PC-3 (cell line): ENCODE measurements at regions not wholly inside any gene's neighbourhood (a gene's known extent, or its start where the extent isn't known, plus 50 kb on each side); places are given as distances from the start of the nearest gene placed in this dataset.

Source experiments
- ATAC-seq: fragments of 200-7000 bp; cut with Tn5 transposase; 2 replicates; pipeline ENCODE4 v1.9.1; 2020; ENCODE audit warnings: mild to moderate bottlenecking, moderate library complexity
- BruUV-seq: library from RNA; stranded (reverse); fragments of 400-500 nt; replicated peaks from 2 replicates; lab custom pipeline; 2021; lab: Mats Ljungman, UMichigan
- CTCF ChIA-PET: fragments of 300-600 bp; sonication (Branson Sonifier 250); formaldehyde crosslinking; loops from one replicate; lab custom pipeline; 2022; ENCODE audit warnings: antibody characterized with exemption; lab: Charles Lee
- POLR2A ChIA-PET: fragments of 300-600 bp; sonication (Branson Sonifier 250); formaldehyde crosslinking; loops from one replicate; lab custom pipeline; 2022; ENCODE audit warnings: antibody characterized with exemption; ENCODE audit not compliant: unreplicated experiment; lab: Charles Lee
- DNase-seq: peaks from one replicate; pipeline ENCODE4 v3.0.0-alpha.2; 2015
- H2AFZ ChIP-seq: fragments of 300-600 bp; sonication (generic); 2 replicates; pipeline ENCODE4 v1.6.0; 2016; ENCODE audit warnings: antibody characterized with exemption, low read length
- H3F3A ChIP-seq: fragments of 300-600 bp; sonication (generic); one replicate; pipeline ENCODE4 v1.6.0; 2017; ENCODE audit warnings: antibody characterized with exemption, low read length, control low read depth, mild to moderate bottlenecking; ENCODE audit not compliant: unreplicated experiment
- H3K27ac ChIP-seq: fragments of 300-600 bp; sonication (generic); 2 replicates; pipeline ENCODE4 v1.5.1; 2016; ENCODE audit warnings: mild to moderate bottlenecking, low read length
- H3K27me3 ChIP-seq: fragments of 300-600 bp; sonication (generic); 2 replicates; pipeline ENCODE4 v1.6.1; 2016; ENCODE audit warnings: low read length, mixed read lengths
- H3K36me3 ChIP-seq: fragments of 300-600 bp; sonication (generic); 2 replicates; pipeline ENCODE4 v1.6.1; 2016; ENCODE audit warnings: low read depth, mixed run types, low read length, mixed read lengths
- H3K4me1 ChIP-seq: fragments of 300-600 bp; sonication (generic); 2 replicates; pipeline ENCODE4 v1.5.1; 2016; ENCODE audit warnings: low read length; ENCODE audit not compliant: insufficient read depth
- H3K4me2 ChIP-seq: fragments of 300-600 bp; sonication (generic); 2 replicates; pipeline ENCODE4 v1.6.0; 2016; ENCODE audit warnings: low read length
- H3K4me3 ChIP-seq: fragments of 300-600 bp; sonication (generic); 2 replicates; pipeline ENCODE4 v1.5.1; 2016; ENCODE audit warnings: mild to moderate bottlenecking, low read length, mixed read lengths
- H3K79me2 ChIP-seq: fragments of 300-600 bp; sonication (generic); 2 replicates; pipeline ENCODE4 v1.6.1; 2017; ENCODE audit warnings: low read length, mixed read lengths
- H3K9ac ChIP-seq: fragments of 300-600 bp; sonication (generic); 2 replicates; pipeline ENCODE4 v1.6.0; 2016; ENCODE audit warnings: mild to moderate bottlenecking, low read length
- H3K9me2 ChIP-seq: fragments of 300-600 bp; sonication (generic); replicated peaks from 2 replicates; pipeline ENCODE4 v1.6.1; 2016; ENCODE audit warnings: mixed run types, low read length, mixed read lengths
- H3K9me3 ChIP-seq: fragments of 300-600 bp; sonication (generic); 2 replicates; pipeline ENCODE4 v1.6.1; 2016; ENCODE audit warnings: low read length, mixed read lengths
- H4K20me1 ChIP-seq: fragments of 300-600 bp; sonication (generic); 2 replicates; pipeline ENCODE4 v1.6.1; 2016; ENCODE audit warnings: low read length, mixed read lengths
- EZH2 ChIP-seq: fragments of 300-600 bp; sonication (generic); IDR thresholded peaks from one replicate; pipeline ENCODE4 v1.6.1; 2017; ENCODE audit warnings: antibody characterized with exemption, mild to moderate bottlenecking, low read length; ENCODE audit not compliant: unreplicated experiment
- EZH2phosphoT487 ChIP-seq: fragments of 300-600 bp; sonication (generic); IDR thresholded peaks from 2 replicates; pipeline ENCODE4 v1.6.1; 2018; ENCODE audit warnings: mild to moderate bottlenecking, antibody characterized with exemption, low read length, borderline replicate concordance
- intact Hi-C: fragments of 100-400 bp; cut with micrococcal nuclease; formaldehyde crosslinking; loops from 2 replicates; pipeline ENCODE4 v1.9.0; 2023
- TF ChIP-seq, protein P1 (sequence below): fragments of 300-600 bp; sonication (generic); conservative IDR thresholded peaks from 2 replicates; pipeline ENCODE4 v1.5.1; 2017; ENCODE audit warnings: antibody characterized with exemption, low read depth, mild to moderate bottlenecking, low read length

GRCh38 chr14:66311058-66311457 lies 175.1 kb upstream of the CCDC196 start:
- Histone ChIP-seq H3K9ac (no peak overlapping the region), H3K9me2 (no peaks in the 10 kb centered on the region), H3K27ac (no peak overlapping the region), H4K20me1 (no peaks in the 10 kb centered on the region), H3F3A (no peaks in the 10 kb centered on the region), H3K79me2 (no peaks in the 10 kb centered on the region), H3K36me3 (no peaks in the 10 kb centered on the region), H3K4me2 (no peak overlapping the region), H3K9me3 (no peaks in the 10 kb centered on the region), H3K4me1 (no peaks in the 10 kb centered on the region), H2AFZ (no peak overlapping the region), H3K4me3 (no peak overlapping the region), H3K27me3 (peaks cover 15% of the 10 kb centered on the region; the same call in 1 of the 2 replicates)
- intact Hi-C loops, result no loop called here
- POLR2A ChIA-PET, result no interaction called here
- TF ChIP-seq EZH2, result no peak
- TF ChIP-seq EZH2phosphoT487, result no peak
- TF ChIP-seq, protein P1, sequence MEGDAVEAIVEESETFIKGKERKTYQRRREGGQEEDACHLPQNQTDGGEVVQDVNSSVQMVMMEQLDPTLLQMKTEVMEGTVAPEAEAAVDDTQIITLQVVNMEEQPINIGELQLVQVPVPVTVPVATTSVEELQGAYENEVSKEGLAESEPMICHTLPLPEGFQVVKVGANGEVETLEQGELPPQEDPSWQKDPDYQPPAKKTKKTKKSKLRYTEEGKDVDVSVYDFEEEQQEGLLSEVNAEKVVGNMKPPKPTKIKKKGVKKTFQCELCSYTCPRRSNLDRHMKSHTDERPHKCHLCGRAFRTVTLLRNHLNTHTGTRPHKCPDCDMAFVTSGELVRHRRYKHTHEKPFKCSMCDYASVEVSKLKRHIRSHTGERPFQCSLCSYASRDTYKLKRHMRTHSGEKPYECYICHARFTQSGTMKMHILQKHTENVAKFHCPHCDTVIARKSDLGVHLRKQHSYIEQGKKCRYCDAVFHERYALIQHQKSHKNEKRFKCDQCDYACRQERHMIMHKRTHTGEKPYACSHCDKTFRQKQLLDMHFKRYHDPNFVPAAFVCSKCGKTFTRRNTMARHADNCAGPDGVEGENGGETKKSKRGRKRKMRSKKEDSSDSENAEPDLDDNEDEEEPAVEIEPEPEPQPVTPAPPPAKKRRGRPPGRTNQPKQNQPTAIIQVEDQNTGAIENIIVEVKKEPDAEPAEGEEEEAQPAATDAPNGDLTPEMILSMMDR, result no peak
- no peak for ATAC-seq
- BruUV-seq, result no TSS peak
- CTCF ChIA-PET, result no interaction called here
- no peak for DNase-seq

DNA sequence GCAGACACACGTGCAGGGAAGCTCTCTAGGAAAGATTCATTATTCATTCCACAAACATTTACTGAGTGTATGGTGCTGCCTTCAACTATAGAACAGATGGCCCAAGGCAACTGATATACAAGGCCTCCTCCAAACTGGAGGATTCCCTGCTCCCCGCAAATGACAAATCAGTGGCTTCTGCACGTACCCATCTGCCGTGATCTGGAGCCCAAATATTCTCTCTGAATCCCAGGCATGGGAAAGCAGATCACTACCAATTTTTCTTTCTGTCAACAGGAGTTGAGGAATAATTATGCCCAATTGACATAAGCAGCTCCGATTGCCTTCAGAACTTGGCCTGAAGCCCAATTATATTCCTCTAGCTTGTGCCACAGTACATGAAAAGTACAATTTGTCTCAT lies 174.2 kb upstream of the CCDC196 start:
- Histone ChIP-seq H3K9me2 (no peaks in the 10 kb centered on the region), H3F3A (no peaks in the 10 kb centered on the region), H3K9me3 (no peaks in the 10 kb centered on the region), H3K4me3 (no peak overlapping the region), H3K36me3 (no peaks in the 10 kb centered on the region), H3K9ac (no peak overlapping the region), H3K79me2 (no peaks in the 10 kb centered on the region), H3K27ac (no peak overlapping the region), H2AFZ (no peak overlapping the region), H3K4me2 (no peak overlapping the region), H3K4me1 (no peaks in the 10 kb centered on the region), H4K20me1 (no peaks in the 10 kb centered on the region), H3K27me3 (peaks cover 15% of the 10 kb centered on the region; the same call in 1 of the 2 replicates)
- BruUV-seq, result no TSS peak
- ChIA-PET POLR2A (no interaction called here), CTCF (no interaction called here)
- no peak for ATAC-seq
- intact Hi-C loops, result no loop called here
- no peak for TF ChIP-seq EZH2
- TF ChIP-seq, protein P1, result no peak
- no peak for TF ChIP-seq EZH2phosphoT487
- no peak for DNase-seq

DNA sequence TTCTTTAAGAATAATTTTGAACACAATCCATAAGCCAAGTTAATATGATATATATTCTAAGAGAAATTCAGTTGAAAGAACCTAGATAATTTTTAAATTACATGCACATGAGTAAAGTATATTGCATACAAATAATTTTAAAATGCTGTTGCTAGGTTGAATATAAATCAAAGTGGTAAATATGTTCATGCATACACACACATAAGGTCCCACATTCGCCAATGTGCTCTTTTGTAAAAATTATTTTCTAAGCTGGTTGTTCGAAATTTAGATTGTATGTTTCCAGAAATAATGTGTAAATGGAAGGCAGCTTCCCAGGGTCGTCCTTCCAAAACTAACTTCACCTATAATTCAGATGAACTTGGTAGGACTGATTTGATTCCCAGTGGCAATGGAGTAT lies 173.7 kb upstream of the CCDC196 start:
- Histone ChIP-seq H3K79me2 (no peaks in the 10 kb centered on the region), H3K9me3 (no peaks in the 10 kb centered on the region), H3K9me2 (no peaks in the 10 kb centered on the region), H3K4me3 (no peak overlapping the region), H3K36me3 (no peaks in the 10 kb centered on the region), H3K27me3 (peaks cover 15% of the 10 kb centered on the region; the same call in 1 of the 2 replicates), H3K27ac (no peak overlapping the region), H3K4me1 (no peaks in the 10 kb centered on the region), H2AFZ (no peak overlapping the region), H3K4me2 (no peak overlapping the region), H4K20me1 (no peaks in the 10 kb centered on the region), H3K9ac (no peak overlapping the region), H3F3A (no peaks in the 10 kb centered on the region)
- no TSS peak for BruUV-seq
- DNase-seq (no peak), ATAC-seq (no peak)
- intact Hi-C loops, result no loop called here
- POLR2A ChIA-PET, result no interaction called here
- CTCF ChIA-PET, result no interaction called here
- TF ChIP-seq, protein P1, result no peak
- TF ChIP-seq EZH2phosphoT487 (no peak), EZH2 (no peak)
